Kidney epithelial cell (primary cell): ENCODE measurements at regions not wholly inside any gene's neighbourhood (a gene's known extent, or its start where the extent isn't known, plus 50 kb on each side); places are given as distances from the start of the nearest gene placed in this dataset.

Experiments used
- DNase-seq: peaks from one replicate; pipeline ENCODE4 v3.0.0-alpha.2; 2010; ENCODE audit warnings: low read depth
- H3K27me3 ChIP-seq: 2 replicates; pipeline ENCODE4 v1.6.0; 2011; ENCODE audit warnings: low read length; ENCODE audit not compliant: control insufficient read depth, insufficient read depth
- H3K36me3 ChIP-seq: 2 replicates; pipeline ENCODE4 v1.5.1; 2011; ENCODE audit warnings: low read length; ENCODE audit not compliant: control insufficient read depth, insufficient read depth
- H3K4me3 ChIP-seq: 2 replicates; pipeline ENCODE4 v1.5.1; 2011; ENCODE audit warnings: low read depth, mild to moderate bottlenecking, control low read depth, low read length
- TF ChIP-seq, protein P1 (sequence below): IDR thresholded peaks from 2 replicates; pipeline ENCODE4 v1.5.1; 2011; ENCODE audit warnings: mild to moderate bottlenecking, moderate library complexity, low read length, control low read depth, inconsistent platforms; ENCODE audit not compliant: insufficient read depth, poor library complexity, severe bottlenecking

DNA sequence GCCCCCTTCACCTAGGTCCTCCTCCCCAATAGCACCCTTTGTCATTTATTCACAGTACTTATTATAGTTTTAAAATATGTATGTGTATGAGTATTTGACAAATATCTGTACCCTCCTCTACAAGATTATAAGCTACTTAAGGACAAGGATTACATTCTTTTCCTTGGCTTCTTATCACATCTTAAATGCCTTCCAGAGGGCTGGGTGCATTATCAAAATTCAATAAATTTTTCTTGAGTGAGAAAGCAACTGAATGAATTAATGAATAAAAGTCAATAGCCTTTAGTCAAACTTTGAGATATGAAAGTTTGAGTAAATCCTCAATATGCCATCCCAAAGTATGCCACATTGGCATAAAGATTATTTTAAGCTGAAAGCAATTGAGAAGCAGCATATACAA, 621.7 kb downstream of the DNAH5 start:
- TF ChIP-seq, protein P1, sequence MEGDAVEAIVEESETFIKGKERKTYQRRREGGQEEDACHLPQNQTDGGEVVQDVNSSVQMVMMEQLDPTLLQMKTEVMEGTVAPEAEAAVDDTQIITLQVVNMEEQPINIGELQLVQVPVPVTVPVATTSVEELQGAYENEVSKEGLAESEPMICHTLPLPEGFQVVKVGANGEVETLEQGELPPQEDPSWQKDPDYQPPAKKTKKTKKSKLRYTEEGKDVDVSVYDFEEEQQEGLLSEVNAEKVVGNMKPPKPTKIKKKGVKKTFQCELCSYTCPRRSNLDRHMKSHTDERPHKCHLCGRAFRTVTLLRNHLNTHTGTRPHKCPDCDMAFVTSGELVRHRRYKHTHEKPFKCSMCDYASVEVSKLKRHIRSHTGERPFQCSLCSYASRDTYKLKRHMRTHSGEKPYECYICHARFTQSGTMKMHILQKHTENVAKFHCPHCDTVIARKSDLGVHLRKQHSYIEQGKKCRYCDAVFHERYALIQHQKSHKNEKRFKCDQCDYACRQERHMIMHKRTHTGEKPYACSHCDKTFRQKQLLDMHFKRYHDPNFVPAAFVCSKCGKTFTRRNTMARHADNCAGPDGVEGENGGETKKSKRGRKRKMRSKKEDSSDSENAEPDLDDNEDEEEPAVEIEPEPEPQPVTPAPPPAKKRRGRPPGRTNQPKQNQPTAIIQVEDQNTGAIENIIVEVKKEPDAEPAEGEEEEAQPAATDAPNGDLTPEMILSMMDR = no peak
- Histone ChIP-seq H3K36me3 (no peaks in the 10 kb centered on the region), H3K4me3 (no peak overlapping the region), H3K27me3 (no peaks in the 10 kb centered on the region)
- no peak for DNase-seq

DNA sequence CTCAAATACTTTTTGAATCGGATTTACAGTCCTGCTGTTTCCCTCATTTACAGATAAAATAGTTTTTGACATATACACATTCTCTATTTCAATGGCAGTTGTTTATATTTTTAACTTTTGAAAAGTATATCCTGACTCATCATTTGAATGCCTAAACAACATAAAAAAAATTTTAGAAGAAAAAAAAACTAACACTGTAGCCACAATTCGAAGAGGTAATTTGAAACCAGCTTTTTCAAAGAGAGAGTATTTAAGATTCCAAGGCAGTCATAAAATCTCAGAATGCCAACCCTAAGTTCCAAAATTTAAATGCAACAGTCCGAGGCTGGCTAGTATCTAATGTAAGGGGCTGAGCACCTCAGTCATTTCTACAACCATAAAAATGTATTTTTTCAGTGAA, 626.8 kb downstream of the DNAH5 start:
- no peak for DNase-seq
- Histone ChIP-seq H3K36me3 (no peaks in the 10 kb centered on the region), H3K4me3 (no peak overlapping the region), H3K27me3 (no peaks in the 10 kb centered on the region)
- TF ChIP-seq, protein P1 = no peak

DNA sequence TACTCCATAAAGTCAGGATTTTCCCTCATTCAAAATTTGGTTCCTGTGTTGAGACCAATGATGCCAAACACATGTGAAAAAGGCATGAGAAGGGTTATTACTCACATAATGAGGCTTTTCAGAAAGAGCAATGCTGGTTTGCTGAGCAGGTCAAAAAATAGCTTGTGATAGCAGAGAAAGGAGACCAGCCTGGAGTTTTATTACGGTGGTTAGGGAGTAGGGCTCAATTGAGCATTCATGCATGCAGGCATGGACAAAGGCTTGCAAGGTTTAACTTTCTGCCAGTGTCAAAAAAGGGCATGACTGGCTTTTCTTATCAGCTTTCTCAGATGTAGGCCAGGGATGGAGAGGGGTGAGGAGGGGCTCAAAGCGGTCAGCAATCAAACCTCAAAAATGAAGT, 628.3 kb downstream of the DNAH5 start:
- no peak for DNase-seq
- TF ChIP-seq, protein P1 = no peak
- Histone ChIP-seq H3K4me3 (no peak overlapping the region), H3K36me3 (no peaks in the 10 kb centered on the region), H3K27me3 (no peaks in the 10 kb centered on the region)

DNA sequence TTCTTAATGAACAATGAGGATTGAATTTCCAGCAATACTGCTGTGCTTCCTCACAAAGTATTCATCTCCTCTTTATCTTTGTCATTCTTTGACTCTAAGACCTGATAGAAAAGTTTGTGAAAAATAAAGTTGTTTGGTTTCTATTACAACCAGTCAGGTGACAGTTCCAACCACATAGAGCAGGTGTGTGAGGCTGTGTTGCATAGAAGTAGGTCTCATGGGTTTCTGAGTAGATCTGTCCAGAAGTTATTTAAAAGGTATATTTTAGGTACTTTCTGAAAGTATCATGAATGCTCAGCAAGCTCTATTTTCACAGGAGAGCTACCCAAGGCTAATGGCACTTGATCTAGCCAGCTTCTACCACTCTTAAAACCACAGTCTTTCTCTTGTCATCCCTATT, 637.0 kb downstream of the DNAH5 start:
- DNase-seq = no peak
- no peak overlapping the region for H3K4me3 ChIP-seq
- TF ChIP-seq, protein P1 = no peak
- H3K27me3 ChIP-seq = no peaks in the 10 kb centered on the region
- H3K36me3 ChIP-seq = no peaks in the 10 kb centered on the region

DNA sequence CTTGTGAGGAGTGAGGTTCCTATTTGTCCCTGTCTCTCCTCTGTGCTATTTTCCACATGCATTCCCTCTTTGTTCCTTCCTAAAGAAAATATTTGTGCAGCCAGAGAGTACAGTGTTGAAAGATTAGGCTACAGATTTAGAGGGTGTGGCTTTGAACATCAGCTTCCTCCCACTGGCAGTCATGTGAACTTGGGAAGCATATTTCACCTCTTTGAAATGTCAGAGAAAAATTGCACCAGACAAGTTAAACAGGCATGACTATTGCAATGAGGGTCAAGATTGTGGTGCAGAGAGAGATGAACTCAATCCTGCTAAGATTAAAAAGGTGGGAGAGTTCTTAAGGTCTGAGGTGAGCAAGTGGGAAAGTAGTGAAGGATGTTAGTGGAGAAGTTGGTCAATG, 641.0 kb downstream of the DNAH5 start:
- no peaks in the 10 kb centered on the region for H3K27me3 ChIP-seq
- DNase-seq = no peak
- no peak overlapping the region for H3K4me3 ChIP-seq
- H3K36me3 ChIP-seq = no peaks in the 10 kb centered on the region
- TF ChIP-seq, protein P1 = no peak

DNA sequence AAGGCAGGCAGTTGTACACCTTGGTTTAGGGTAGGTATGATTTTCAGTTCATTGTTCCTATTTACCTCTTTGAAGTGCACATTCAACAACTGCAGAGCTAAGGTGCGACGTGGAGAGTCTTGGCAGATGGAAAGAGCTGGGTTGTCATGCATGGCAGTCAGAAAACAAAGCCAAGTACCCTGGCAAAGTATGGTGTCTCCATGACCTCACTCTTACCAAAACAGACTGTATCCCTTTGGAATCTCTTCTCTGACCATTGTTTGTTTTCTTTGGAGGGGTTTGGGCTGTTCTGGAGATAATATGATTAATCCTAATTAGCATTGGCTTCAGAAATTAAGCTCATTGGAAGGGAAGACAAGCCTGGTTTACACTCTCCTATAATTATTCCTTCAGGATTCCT, 665.7 kb downstream of the DNAH5 start:
- Histone ChIP-seq H3K36me3 (no peaks in the 10 kb centered on the region), H3K4me3 (no peak overlapping the region), H3K27me3 (no peaks in the 10 kb centered on the region)
- TF ChIP-seq, protein P1 = no peak
- no peak for DNase-seq
